Endothelial cell (in vitro differentiated cells): ENCODE measurements at regions not wholly inside any gene's neighbourhood (a gene's known extent, or its start where the extent isn't known, plus 50 kb on each side); places are given as distances from the start of the nearest gene placed in this dataset.

ENCODE experiments used
- DNase-seq: peaks from one replicate; pipeline ENCODE4 v3.0.0; 2021; ENCODE audit warnings: low spot score
- H3K27ac Mint-ChIP-seq: one replicate; pipeline ENCODE4 v1.8.0; 2021; ENCODE audit warnings: mixed read lengths, inconsistent platforms; ENCODE audit not compliant: unreplicated experiment
- H3K27me3 Mint-ChIP-seq: one replicate; pipeline ENCODE4 v1.8.0; 2021; ENCODE audit warnings: mild to moderate bottlenecking, moderate library complexity, mixed read lengths, inconsistent platforms; ENCODE audit not compliant: unreplicated experiment
- H3K36me3 Mint-ChIP-seq: one replicate; pipeline ENCODE4 v1.8.0; 2021; ENCODE audit warnings: mild to moderate bottlenecking, low read depth, mixed read lengths, inconsistent platforms; ENCODE audit not compliant: unreplicated experiment
- H3K4me1 Mint-ChIP-seq: one replicate; pipeline ENCODE4 v1.8.0; 2021; ENCODE audit warnings: mild to moderate bottlenecking, mixed read lengths, inconsistent platforms; ENCODE audit not compliant: unreplicated experiment
- H3K4me3 Mint-ChIP-seq: one replicate; pipeline ENCODE4 v1.8.0; 2021; ENCODE audit warnings: mild to moderate bottlenecking, mixed read lengths, inconsistent platforms; ENCODE audit not compliant: unreplicated experiment
- H3K9me3 Mint-ChIP-seq: one replicate; pipeline ENCODE4 v1.8.0; 2021; ENCODE audit warnings: mixed read lengths, inconsistent platforms; ENCODE audit not compliant: unreplicated experiment
- CTCF ChIP-seq: fragments of 200-600 bp; sonication (generic); IDR thresholded peaks from one replicate; pipeline ENCODE4 v1.5.0; 2021; ENCODE audit warnings: antibody characterized with exemption; ENCODE audit not compliant: unreplicated experiment

- H3K36me3 Mint-ChIP-seq: no peaks in the 10 kb centered on the region
- H3K4me1 Mint-ChIP-seq: no peaks in the 10 kb centered on the region
- H3K27ac Mint-ChIP-seq: no peak overlapping the region
- no peak overlapping the region for H3K4me3 Mint-ChIP-seq
- DNase-seq: no peak
- H3K27me3 Mint-ChIP-seq: no peaks in the 10 kb centered on the region
- no peaks in the 10 kb centered on the region for H3K9me3 Mint-ChIP-seq
- TF ChIP-seq CTCF: no peak
Observed at GRCh38 chr14:42353315-42353714, 746.6 kb downstream of the LRFN5 start.

- Mint-ChIP-seq H3K27ac (no peak overlapping the region), H3K27me3 (peaks cover 1% of the 10 kb centered on the region), H3K4me3 (no peak overlapping the region), H3K36me3 (no peaks in the 10 kb centered on the region), H3K9me3 (no peaks in the 10 kb centered on the region), H3K4me1 (no peaks in the 10 kb centered on the region)
- no peak for TF ChIP-seq CTCF
- no peak for DNase-seq
Observed at GRCh38 chr14:42335918-42336317, 729.2 kb downstream of the LRFN5 start.

- DNase-seq: no peak
- Mint-ChIP-seq H3K36me3 (no peaks in the 10 kb centered on the region), H3K9me3 (no peaks in the 10 kb centered on the region), H3K27me3 (peaks cover under 1% of the 10 kb centered on the region), H3K27ac (no peak overlapping the region), H3K4me3 (no peak overlapping the region), H3K4me1 (no peaks in the 10 kb centered on the region)
- TF ChIP-seq CTCF: no peak
Observed at GRCh38 chr14:42334931-42335330, 728.3 kb downstream of the LRFN5 start.

GRCh38 chr14:42323426-42323825, 716.8 kb downstream of the LRFN5 start:
- no peak for DNase-seq
- H3K9me3 Mint-ChIP-seq: no peaks in the 10 kb centered on the region
- no peak overlapping the region for H3K4me3 Mint-ChIP-seq
- TF ChIP-seq CTCF: no peak
- H3K27ac Mint-ChIP-seq: no peak overlapping the region
- no peaks in the 10 kb centered on the region for H3K4me1 Mint-ChIP-seq
- no peaks in the 10 kb centered on the region for H3K36me3 Mint-ChIP-seq
- peaks cover 1% of the 10 kb centered on the region for H3K27me3 Mint-ChIP-seq

- no peaks in the 10 kb centered on the region for H3K9me3 Mint-ChIP-seq
- H3K27ac Mint-ChIP-seq: no peak overlapping the region
- peaks cover 1% of the 10 kb centered on the region for H3K27me3 Mint-ChIP-seq
- no peaks in the 10 kb centered on the region for H3K4me1 Mint-ChIP-seq
- H3K36me3 Mint-ChIP-seq: no peaks in the 10 kb centered on the region
- DNase-seq: no peak
- TF ChIP-seq CTCF: no peak
- H3K4me3 Mint-ChIP-seq: no peak overlapping the region
Observed at GRCh38 chr14:42322531-42323284, 716.0 kb downstream of the LRFN5 start.
